GM21423 (cell line): ENCODE measurements at regions not wholly inside any gene's neighbourhood (a gene's known extent, or its start where the extent isn't known, plus 50 kb on each side); places are given as distances from the start of the nearest gene placed in this dataset.

Experiments
- ATAC-seq: cut with Tn5 transposase; IDR thresholded peaks from one replicate; pipeline ENCODE4 v1.9.1; 2021; ENCODE audit warnings: mild to moderate bottlenecking, moderate library complexity; ENCODE audit not compliant: unreplicated experiment

GRCh38 chr2:147482916-147483669 lies 361.7 kb upstream of the ACVR2A start:
- ATAC-seq: no peak

DNA sequence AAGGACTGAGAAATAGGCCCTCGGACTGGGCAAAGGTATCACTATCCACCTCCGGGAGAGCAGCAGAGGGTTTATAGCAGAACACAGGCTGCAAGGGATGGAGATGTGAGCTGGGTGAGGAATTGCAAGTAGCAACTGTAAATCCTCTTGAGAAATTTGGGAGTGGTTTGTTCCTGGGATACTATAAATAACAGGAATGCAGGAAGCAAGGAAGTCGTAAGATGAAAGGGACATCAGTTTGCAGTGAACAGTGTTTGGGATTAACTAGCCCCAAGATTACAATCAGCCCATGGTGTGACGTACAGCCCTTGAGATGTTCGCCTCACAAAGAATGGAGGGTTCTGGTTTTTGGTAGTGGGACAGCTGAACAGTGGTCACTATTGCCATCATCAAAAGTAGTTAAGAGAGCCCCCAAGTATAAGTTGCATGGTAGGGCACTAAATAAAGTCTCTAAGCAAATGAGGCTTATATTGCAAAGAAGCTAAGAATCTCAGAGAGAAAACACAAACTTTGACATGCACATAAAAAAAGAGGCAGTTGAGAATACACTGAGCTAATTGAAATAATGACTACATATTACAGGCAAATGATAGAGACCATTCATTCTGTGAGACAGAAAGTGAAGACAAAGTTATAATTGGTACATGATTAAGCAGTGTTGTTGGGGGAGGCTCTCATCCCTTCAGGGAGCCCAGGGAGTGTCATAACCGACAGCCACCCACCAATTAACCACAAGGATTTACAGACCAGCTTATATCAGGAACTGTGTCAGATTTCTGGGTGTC lies 362.5 kb upstream of the ACVR2A start:
- ATAC-seq: no peak

DNA sequence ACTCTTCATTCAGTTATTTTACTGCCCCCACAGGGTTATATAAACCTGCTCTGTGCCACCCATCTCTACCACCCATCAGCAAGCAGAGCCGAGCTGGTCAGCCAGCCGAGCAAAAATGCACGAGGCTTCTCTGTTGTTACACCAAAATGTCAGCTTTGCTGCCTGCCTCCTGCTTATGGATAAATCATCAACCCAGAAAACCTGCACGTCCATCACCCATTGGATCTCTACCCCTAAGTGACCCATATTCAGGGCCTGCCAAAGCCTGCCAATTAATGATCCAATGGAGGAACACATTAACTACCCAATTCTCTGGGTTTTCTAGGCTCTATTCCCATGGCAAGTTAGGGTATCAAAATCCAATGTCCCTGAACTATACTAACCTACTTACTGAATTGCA lies 365.5 kb upstream of the ACVR2A start:
- ATAC-seq: no peak

DNA sequence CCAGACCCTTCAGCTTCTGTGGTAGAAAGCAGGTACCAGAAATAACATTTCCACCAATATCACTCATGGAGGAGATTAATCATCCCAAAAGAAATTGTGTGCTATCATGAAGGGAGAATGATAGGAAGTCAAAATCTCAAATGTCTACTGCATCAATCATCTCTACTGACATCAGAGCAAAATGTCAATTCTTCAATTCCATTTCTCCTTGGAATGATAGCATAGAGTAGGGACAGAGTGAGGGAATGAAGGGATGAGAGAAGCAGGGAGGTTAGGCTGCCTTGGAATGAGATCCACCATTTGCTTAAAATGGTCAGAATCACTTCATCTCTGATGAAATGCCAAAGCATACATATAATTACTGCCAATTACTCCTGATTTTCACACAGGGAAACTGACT lies 371.8 kb upstream of the ACVR2A start:
- ATAC-seq: no peak

DNA sequence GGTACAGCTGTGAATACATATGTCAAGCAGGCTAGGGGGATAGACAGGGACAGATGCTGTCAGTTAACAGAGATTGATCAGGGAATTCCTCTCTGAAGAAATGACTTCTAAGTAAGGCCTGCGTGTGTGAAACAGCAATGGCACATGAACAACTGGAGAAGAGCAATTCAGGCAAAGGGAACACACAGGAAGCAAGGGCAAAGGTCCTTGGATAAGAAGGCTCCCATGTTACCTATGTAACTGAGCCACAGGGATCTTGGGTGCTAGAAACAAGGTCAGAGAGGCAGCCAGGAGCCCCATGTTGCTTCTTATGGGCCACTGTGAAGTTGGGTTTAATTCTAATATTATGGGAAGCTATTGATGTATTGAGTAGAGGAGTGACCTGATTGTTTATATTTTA lies 373.7 kb upstream of the ACVR2A start:
- ATAC-seq: no peak

DNA sequence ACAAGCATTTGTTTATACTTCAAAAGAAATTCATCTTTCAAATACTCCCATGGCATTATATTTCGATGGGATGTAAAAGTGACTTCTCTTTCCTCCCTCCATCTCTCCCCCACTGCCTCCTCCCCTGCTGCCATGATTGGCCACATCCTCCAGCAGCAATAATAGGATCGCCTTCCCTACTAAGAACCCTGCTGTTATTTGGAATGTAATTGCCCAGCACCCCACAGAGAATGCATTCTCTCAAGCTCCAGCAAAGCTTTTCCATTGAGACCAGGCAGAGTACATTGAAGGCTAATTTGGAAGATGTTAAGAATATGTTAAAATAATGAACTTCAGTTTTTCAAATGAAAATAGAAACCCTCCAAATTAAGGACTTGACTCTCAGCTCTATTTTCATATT lies 375.4 kb upstream of the ACVR2A start:
- ATAC-seq: no peak

GRCh38 chr2:147468963-147469362 lies 375.9 kb upstream of the ACVR2A start:
- no peak for ATAC-seq

DNA sequence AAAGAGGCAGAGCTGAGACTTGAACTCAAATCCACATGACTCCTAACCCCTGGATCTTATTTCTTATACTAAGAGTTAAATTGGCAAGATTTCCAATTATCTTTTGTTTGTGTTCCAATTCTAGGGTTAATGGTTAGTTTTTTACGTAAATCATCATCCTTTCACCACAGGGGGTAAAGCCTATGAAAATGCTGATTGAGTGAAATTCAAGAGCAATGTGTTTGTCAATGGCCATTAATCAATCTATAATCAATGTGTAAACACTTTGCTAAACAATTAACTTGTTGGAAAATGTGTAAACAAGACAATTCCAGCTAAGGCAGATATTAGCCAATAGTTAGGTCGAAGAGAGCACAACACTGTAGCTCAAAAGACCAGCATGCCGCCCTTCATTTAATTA lies 376.5 kb upstream of the ACVR2A start:
- no peak for ATAC-seq

GRCh38 chr2:147467441-147467840 lies 377.4 kb upstream of the ACVR2A start:
- ATAC-seq: no peak

- no peak for ATAC-seq
These were observed 380.0 kb upstream of the ACVR2A start for GRCh38 chr2:147464737-147465357.

DNA sequence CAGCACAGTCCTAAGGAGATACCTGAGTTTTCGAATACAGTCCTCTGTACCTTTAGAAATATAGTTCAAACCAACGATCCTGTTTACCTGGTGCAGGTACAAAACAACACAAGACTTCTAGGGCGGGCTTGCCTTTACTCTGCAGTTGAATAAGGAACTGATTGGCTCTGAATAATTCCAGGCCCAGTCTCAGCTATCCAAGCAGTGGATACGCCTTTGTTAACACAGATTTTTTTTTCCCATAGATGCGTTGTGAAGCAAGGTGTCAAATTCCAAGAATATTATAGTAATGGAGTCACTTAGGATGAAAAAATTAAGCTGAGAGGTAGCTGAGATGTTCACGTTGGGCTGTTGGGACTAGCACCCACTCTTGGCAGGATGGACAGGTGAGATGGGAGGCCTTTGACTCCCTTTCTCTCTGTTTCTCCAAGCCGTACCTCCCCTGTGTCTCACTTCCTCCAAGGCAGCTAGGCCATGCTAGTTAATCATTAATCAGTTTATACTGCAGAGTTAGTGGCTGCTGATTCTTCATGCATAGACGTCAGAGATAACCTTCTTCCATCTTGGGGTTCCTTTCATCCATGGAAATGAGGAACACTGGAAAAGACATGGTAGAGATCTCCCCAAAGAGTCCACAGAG lies 380.8 kb upstream of the ACVR2A start:
- peak; percentile 93 for ATAC-seq

- no peak for ATAC-seq
These were observed 384.7 kb upstream of the ACVR2A start for GRCh38 chr2:147460155-147460554.

DNA sequence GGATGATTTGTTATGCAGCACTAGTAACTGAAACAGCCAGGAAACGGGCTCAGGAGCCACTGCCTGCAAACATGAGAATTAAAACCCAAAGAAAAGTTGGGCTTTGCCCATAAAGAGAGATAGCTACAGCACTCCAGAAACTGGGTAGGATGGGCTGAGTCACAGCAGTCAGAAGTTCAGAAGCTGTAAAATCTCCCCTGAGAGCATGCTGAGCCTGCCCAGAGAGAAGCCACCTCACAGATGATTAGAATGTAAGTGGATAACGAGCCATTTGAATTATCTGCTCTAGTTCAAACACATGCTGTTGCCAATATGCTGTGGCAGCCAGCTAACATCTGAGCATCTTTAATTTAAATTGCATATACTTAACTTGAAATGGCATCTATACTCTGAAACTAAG lies 388.1 kb upstream of the ACVR2A start:
- no peak for ATAC-seq

DNA sequence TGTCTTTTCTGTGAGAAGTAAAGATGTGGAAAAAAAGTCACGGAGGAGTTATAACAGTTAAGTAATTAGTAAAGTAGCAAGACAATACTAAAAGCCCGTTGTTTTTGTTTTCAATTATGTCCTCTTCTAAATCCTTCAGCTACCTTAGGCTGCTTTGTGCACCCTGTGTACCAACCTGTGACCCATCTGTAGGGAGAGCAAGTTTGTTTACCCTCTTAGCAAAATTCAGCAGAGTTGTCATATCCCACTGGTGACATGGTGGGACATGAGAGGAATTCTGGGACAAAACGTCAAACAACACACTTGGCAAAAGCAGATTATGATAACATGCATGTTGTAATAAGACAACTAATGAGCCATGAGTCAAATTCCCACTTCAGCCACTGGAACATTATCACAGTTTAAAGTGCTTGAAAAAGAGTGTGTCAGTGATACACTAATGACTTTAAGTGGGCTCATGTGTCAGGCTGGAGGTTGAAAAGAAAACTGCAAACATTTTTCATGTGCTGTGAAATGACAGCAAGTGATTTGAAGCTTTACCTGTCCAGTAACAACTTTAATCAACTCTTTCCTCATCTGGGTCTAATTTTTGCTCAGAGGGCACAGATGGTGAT lies 392.8 kb upstream of the ACVR2A start:
- no peak for ATAC-seq

DNA sequence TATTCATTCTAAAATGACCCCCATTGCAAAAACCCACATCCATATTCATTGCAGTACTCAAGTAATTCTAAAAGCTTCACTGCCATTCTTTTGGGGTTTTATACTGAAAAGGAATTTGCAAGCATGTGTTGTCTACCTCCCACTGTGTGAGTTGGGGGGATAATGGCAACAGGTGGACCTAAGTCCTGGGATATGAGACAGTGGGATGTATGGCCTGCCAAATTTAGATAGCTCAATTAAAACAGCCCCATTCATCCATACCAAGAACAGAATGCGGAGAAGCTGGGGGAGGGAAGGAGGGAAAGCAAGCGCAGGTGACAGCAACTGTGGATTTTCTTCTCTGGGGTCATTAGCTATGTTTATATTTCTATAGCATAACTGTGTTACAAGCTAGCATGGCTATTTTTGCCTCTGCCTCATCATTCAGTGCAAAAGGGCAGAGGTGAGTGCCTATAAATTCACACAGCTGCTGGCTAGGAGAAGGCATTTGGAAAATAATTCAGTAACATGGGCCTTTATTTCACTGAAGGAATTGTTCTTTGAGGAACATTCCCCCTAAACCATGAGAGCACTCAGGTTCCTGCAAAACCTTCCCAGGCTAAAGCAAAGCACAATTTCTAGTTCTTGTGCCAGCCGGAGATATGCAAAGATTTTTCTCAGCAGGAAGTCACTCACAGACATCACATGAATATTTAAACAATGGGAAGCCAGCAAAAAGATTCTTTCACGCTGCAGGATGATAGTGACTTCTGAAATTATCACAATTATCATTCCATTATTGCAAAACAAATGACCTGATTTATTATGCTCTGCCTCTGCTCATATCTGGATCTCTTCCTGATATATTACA lies 393.9 kb upstream of the ACVR2A start:
- ATAC-seq: no peak

- no peak for ATAC-seq
These were observed 395.4 kb upstream of the ACVR2A start for GRCh38 chr2:147449323-147449991.

GRCh38 chr2:147442816-147443215 lies 402.0 kb upstream of the ACVR2A start:
- no peak for ATAC-seq

GRCh38 chr2:147441182-147441581 lies 403.6 kb upstream of the ACVR2A start:
- no peak for ATAC-seq

DNA sequence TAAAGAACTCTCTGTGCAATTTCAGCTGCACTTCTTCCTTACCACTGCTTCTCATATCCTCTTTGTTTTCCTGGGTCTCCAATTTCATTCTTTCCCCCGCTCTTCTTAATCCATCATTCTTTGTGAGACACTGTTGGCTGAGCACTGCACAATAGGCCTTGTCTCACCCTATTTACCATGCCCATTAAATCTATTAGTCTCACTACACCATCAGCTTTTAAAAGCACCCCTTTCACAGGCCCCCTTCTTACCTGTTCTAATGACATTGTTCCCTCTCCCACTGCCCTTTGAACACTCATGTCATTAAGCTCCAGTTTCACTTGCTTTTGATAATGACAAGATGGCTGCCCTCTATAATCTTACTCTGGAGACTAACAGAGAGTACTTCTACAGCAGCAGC lies 404.1 kb upstream of the ACVR2A start:
- no peak for ATAC-seq

DNA sequence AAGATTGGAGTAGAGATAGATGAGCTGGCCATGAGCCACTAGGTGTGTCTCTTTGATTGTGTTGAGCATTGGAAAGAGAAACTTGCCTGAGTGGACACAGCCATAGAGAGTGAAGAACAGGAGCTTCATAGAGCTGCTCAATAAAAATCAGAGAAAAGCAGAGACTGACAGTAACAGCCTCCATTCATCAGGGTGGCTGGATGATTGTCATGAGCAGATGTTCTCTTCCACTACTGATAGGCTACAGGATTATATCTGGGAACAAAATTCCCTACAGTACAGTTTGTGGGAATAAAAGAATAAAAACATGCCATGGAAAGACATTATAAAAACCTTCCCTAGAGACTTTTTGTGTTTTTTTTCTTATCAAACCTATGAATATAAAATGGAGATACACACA lies 404.8 kb upstream of the ACVR2A start:
- no peak for ATAC-seq
